K562 (cell line): ENCODE measurements at regions not wholly inside any gene's neighbourhood (a gene's known extent, or its start where the extent isn't known, plus 50 kb on each side); places are given as distances from the start of the nearest gene placed in this dataset.

Source experiments
- BACH1 ChIP-seq: fragments of 200-800 bp; sonication (Bioruptor generic); IDR thresholded peaks from 2 replicates; pipeline ENCODE4 v1.6.1; 2016; ENCODE audit warnings: missing genetic modification characterization, missing compliant biosample characterization
- POLR3A ChIP-seq: IDR thresholded peaks from 2 replicates; pipeline ENCODE4 v1.6.1; 2011; ENCODE audit warnings: borderline replicate concordance, mild to moderate bottlenecking, moderate library complexity; ENCODE audit not compliant: insufficient read length, insufficient read depth; ENCODE audit errors: extremely low read depth
- TEAD4 ChIP-seq, 2 experiments: sonication (generic) in 1 of 2; formaldehyde crosslinking in 1 of 2; IDR thresholded peaks; 2 replicates each; pipeline versions ENCODE4 v1.6.1 to v1.8.0; 2012 to 2022; ENCODE audit warnings: borderline replicate concordance in 1 of 2, inconsistent platforms in 1 of 2, low read length in 1 of 2, mild to moderate bottlenecking in 1 of 2, missing genetic modification reagents in 1 of 2

- TF ChIP-seq BACH1 (tag) (no peak), TEAD4 (IDR thresholded peaks at IDR 0.05; ENCODE audit: low read length) (no peak), TEAD4 (CRISPR knock-in tag; IDR thresholded peaks at IDR 0.05; ENCODE audit: borderline replicate concordance) (no peak), POLR3A (no peak)
Measured at GRCh38 chr2:11009891-11010290, 98.2 kb downstream of the KCNF1 start.
